ENCODE measurements at regions not wholly inside any gene's neighbourhood (a gene's known extent, or its start where the extent isn't known, plus 50 kb on each side); places are given as distances from the start of the nearest gene placed in this dataset.

GRCh38 chr2:64204703-64205102, 60.5 kb upstream of the PELI1 start:
- H3K27me3 ChIP-seq = no peaks in the 10 kb centered on the region
- no peaks in the 10 kb centered on the region for H3K9me3 ChIP-seq
- no peak for TF ChIP-seq CTCF (IDR thresholded peaks at IDR 0.05)
- intact Hi-C loops (cut with DNase I) = loop anchor here (5.0 kb wide), 1 partner anchor 62 kb away; the partner anchor contains the start of gene PELI1
- H3K4me1 ChIP-seq = peaks cover 5 to 19% of the 10 kb centered on the region in 2 donors
- no peak for DNase-seq (ENCODE audit: low spot score in 2 of 2)
- peak overlapping the region in 1 of 2 donors; percentile 39 for H3K4me3 ChIP-seq
- no peaks in the 10 kb centered on the region for H3K36me3 ChIP-seq
- H3K27ac ChIP-seq = peak overlapping the region; percentile 78 to 81

GRCh38 chr2:64205415-64205814, 61.2 kb upstream of the PELI1 start:
- H3K4me1 ChIP-seq = peaks cover 5 to 19% of the 10 kb centered on the region in 2 donors
- H3K36me3 ChIP-seq = no peaks in the 10 kb centered on the region
- H3K4me3 ChIP-seq = no peak overlapping the region
- no peaks in the 10 kb centered on the region for H3K27me3 ChIP-seq
- no peaks in the 10 kb centered on the region for H3K9me3 ChIP-seq
- TF ChIP-seq CTCF (IDR thresholded peaks at IDR 0.05) = no peak
- no peak overlapping the region for H3K27ac ChIP-seq
- no peak for DNase-seq (ENCODE audit: low spot score in 2 of 2)
- intact Hi-C loops (cut with DNase I) = no loop called here

GRCh38 chr2:64207573-64207972, 63.4 kb upstream of the PELI1 start:
- intact Hi-C loops (cut with DNase I) = no loop called here
- Histone ChIP-seq H3K9me3 (no peaks in the 10 kb centered on the region), H3K4me3 (no peak overlapping the region), H3K36me3 (no peaks in the 10 kb centered on the region), H3K27ac (no peak overlapping the region), H3K27me3 (no peaks in the 10 kb centered on the region), H3K4me1 (peaks cover 5 to 16% of the 10 kb centered on the region in 2 donors)
- DNase-seq (ENCODE audit: low spot score in 2 of 2) = no peak
- no peak for TF ChIP-seq CTCF (IDR thresholded peaks at IDR 0.05)

- Histone ChIP-seq H3K27ac (no peak overlapping the region), H3K4me3 (no peak overlapping the region), H3K36me3 (no peaks in the 10 kb centered on the region), H3K9me3 (no peaks in the 10 kb centered on the region), H3K27me3 (no peaks in the 10 kb centered on the region), H3K4me1 (no peaks in the 10 kb centered on the region)
- intact Hi-C loops (cut with DNase I) = no loop called here
- TF ChIP-seq CTCF (IDR thresholded peaks at IDR 0.05) = no peak
- DNase-seq (ENCODE audit: low spot score in 2 of 2) = no peak
These were observed 66.6 kb upstream of the PELI1 start for GRCh38 chr2:64210816-64211215.

GRCh38 chr2:64211276-64211921, 67.2 kb upstream of the PELI1 start:
- intact Hi-C loops (cut with DNase I) = no loop called here
- Histone ChIP-seq H3K36me3 (no peaks in the 10 kb centered on the region), H3K27ac (no peak overlapping the region), H3K9me3 (no peaks in the 10 kb centered on the region), H3K27me3 (no peaks in the 10 kb centered on the region), H3K4me1 (no peaks in the 10 kb centered on the region), H3K4me3 (no peak overlapping the region)
- DNase-seq (ENCODE audit: low spot score in 2 of 2) = no peak
- TF ChIP-seq CTCF (IDR thresholded peaks at IDR 0.05) = no peak

- no peak for TF ChIP-seq CTCF (IDR thresholded peaks at IDR 0.05)
- Histone ChIP-seq H3K27ac (no peak overlapping the region), H3K36me3 (no peaks in the 10 kb centered on the region), H3K9me3 (no peaks in the 10 kb centered on the region), H3K4me1 (no peaks in the 10 kb centered on the region), H3K4me3 (no peak overlapping the region), H3K27me3 (no peaks in the 10 kb centered on the region)
- intact Hi-C loops (cut with DNase I) = no loop called here
- no peak for DNase-seq (ENCODE audit: low spot score in 2 of 2)
These were observed 68.1 kb upstream of the PELI1 start for GRCh38 chr2:64212346-64212745.
